ENCODE measurements at regions not wholly inside any gene's neighbourhood (a gene's known extent, or its start where the extent isn't known, plus 50 kb on each side); places are given as distances from the start of the nearest gene placed in this dataset.
"Not testable (repeated sequence)": the region's sequence is repeated elsewhere in the genome, so short reads cannot be mapped to it uniquely, and the experiment has no call there.

DNA sequence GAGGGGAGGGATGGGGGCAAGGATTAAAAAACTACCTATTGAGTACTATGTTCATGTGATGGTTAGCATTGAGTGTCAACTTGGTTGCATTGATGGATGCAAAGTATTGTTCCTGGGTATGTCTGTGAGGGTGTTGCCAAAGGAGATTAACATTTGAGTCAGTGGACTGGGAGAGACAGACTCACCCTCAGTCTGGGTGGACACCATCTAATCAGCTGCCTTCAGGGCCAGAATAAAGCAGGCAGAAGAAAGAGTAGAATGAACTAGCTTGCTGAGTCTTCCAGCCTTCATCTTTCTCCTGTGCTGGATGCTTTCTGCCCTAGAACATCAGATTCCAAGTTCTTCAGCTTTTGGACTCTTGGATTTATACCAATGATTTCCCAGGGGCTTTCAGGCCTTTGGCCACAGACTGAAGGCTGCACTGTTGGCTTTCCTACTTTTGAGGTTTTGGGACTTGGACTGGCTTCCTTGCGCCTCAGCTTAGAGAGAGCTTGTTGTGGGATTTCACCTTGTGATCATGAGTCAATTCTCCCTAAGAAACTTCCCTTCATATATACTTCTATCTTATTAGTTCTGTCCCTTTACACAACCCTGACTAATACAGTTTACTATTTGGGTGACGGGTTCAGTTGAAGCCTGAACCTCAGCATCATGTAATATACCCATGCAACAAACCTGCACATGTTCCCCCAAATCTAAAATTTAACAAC is 70.2 kb downstream of the MTNR1B start:
- Mint-ChIP-seq H3K9me3 (ENCODE audit: unreplicated experiment) (no peaks in the 10 kb centered on the region), H3K4me1 (ENCODE audit: low read depth, unreplicated experiment) (no peaks in the 10 kb centered on the region), H3K27ac (ENCODE audit: unreplicated experiment) (no peak overlapping the region), H3K36me3 (ENCODE audit: unreplicated experiment) (peaks cover 16% of the 10 kb centered on the region), H3K27me3 (ENCODE audit: unreplicated experiment) (no peaks in the 10 kb centered on the region), H3K4me3 (ENCODE audit: unreplicated experiment) (no peak overlapping the region)
- TF ChIP-seq, protein P1, sequence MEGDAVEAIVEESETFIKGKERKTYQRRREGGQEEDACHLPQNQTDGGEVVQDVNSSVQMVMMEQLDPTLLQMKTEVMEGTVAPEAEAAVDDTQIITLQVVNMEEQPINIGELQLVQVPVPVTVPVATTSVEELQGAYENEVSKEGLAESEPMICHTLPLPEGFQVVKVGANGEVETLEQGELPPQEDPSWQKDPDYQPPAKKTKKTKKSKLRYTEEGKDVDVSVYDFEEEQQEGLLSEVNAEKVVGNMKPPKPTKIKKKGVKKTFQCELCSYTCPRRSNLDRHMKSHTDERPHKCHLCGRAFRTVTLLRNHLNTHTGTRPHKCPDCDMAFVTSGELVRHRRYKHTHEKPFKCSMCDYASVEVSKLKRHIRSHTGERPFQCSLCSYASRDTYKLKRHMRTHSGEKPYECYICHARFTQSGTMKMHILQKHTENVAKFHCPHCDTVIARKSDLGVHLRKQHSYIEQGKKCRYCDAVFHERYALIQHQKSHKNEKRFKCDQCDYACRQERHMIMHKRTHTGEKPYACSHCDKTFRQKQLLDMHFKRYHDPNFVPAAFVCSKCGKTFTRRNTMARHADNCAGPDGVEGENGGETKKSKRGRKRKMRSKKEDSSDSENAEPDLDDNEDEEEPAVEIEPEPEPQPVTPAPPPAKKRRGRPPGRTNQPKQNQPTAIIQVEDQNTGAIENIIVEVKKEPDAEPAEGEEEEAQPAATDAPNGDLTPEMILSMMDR (IDR thresholded peaks at IDR 0.05; ENCODE audit: partially characterized antibody, unreplicated experiment) = no peak
- no peak for DNase-seq

DNA sequence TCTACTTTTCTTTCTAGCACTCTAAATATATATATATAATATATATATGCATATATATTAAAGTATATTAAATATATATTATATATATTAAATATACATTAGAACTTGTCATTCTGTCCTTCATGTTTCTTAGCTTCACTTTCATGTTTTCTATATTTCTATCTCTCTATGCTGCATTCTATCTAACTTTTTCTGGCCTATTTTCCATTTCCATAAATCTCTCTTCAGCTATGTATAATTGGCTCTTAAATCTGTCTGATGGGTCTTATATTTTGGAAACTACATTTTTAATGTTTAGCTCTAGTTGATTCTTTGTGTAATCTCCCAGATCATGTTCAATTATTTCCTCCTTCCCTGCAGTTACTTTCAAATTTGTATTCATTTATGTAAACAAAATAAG is 72.2 kb downstream of the MTNR1B start:
- no peak overlapping the region for H3K27ac Mint-ChIP-seq (ENCODE audit: unreplicated experiment)
- no peaks in the 10 kb centered on the region for H3K27me3 Mint-ChIP-seq (ENCODE audit: unreplicated experiment)
- H3K36me3 Mint-ChIP-seq (ENCODE audit: unreplicated experiment) = peaks cover 16% of the 10 kb centered on the region
- no peaks in the 10 kb centered on the region for H3K4me1 Mint-ChIP-seq (ENCODE audit: low read depth, unreplicated experiment)
- TF ChIP-seq, protein P1 (IDR thresholded peaks at IDR 0.05; ENCODE audit: partially characterized antibody, unreplicated experiment) = no peak
- no peaks in the 10 kb centered on the region for H3K9me3 Mint-ChIP-seq (ENCODE audit: unreplicated experiment)
- H3K4me3 Mint-ChIP-seq (ENCODE audit: unreplicated experiment) = no peak overlapping the region
- DNase-seq = no peak

DNA sequence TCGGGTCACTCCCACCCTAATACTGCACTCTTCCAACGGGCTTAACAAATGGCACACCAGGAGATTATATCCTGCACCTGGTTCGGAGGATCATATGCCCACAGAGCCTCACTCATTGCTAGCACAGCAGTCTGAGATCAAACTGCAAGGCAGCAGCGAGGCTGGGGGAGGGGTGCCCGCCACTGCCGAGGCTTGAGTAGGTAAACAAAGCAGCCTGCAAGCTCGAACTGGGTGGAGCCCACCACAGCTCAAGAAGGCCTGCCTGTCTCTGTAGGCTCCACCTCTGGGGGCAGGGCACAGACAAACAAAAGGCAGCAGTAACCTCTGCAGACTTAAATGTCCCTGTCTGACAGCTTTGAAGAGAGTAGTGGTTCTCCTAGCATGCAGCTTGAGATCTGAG is 73.7 kb downstream of the MTNR1B start:
- H3K9me3 Mint-ChIP-seq (ENCODE audit: unreplicated experiment); H3K27me3 Mint-ChIP-seq (ENCODE audit: unreplicated experiment); H3K4me3 Mint-ChIP-seq (ENCODE audit: unreplicated experiment); DNase-seq; H3K4me1 Mint-ChIP-seq (ENCODE audit: low read depth, unreplicated experiment); H3K27ac Mint-ChIP-seq (ENCODE audit: unreplicated experiment): not testable (repeated sequence)
- H3K36me3 Mint-ChIP-seq (ENCODE audit: unreplicated experiment) = peaks cover 16% of the 10 kb centered on the region

DNA sequence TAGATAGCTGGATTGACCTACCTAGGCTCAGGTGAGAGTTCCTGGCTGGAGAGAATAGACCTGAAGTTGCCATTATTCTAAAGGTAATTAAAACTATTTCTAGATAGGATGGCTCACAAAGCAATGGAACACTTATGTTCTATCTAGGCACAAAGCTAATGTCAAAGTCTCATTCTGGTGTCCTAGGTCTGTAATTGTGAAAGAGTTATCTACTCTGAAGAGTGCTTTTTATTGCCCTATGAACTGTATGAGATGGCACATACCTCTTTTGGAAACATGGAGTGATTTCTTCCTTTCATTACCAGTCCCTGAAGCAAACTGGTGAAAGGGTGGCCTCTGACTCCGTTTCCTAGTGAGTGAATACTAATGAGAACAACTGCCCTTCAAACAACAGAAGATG is 80.3 kb downstream of the MTNR1B start:
- no peak overlapping the region for H3K4me3 Mint-ChIP-seq (ENCODE audit: unreplicated experiment)
- no peaks in the 10 kb centered on the region for H3K36me3 Mint-ChIP-seq (ENCODE audit: unreplicated experiment)
- H3K27ac Mint-ChIP-seq (ENCODE audit: unreplicated experiment) = no peak overlapping the region
- no peak for DNase-seq
- H3K27me3 Mint-ChIP-seq (ENCODE audit: unreplicated experiment) = no peaks in the 10 kb centered on the region
- H3K9me3 Mint-ChIP-seq (ENCODE audit: unreplicated experiment) = no peaks in the 10 kb centered on the region
- TF ChIP-seq, protein P1 (IDR thresholded peaks at IDR 0.05; ENCODE audit: partially characterized antibody, unreplicated experiment) = no peak
- H3K4me1 Mint-ChIP-seq (ENCODE audit: low read depth, unreplicated experiment) = no peaks in the 10 kb centered on the region

DNA sequence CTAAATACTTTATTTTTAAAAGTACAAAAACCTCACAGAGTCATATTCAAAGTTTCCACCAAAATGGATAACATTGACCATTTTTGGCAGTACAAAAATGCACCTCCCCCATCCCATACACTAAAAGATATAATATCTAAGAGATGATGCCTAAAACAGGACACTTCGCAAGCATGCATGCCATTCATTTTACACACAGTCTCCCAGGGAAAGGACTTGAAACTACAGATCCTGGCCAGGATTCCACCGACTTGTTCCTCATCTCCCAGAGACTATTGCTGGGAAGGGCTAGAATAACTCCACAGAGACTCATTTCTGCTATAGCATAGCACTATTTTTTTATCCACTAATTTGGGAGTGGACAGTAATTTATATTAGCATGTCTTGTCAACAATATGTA is 81.7 kb downstream of the MTNR1B start:
- TF ChIP-seq, protein P1 (IDR thresholded peaks at IDR 0.05; ENCODE audit: partially characterized antibody, unreplicated experiment) = no peak
- H3K27me3 Mint-ChIP-seq (ENCODE audit: unreplicated experiment) = no peaks in the 10 kb centered on the region

More for the DNA sequence above, 81.7 kb downstream of the MTNR1B start:
- no peaks in the 10 kb centered on the region for H3K36me3 Mint-ChIP-seq (ENCODE audit: unreplicated experiment)
- H3K4me1 Mint-ChIP-seq (ENCODE audit: low read depth, unreplicated experiment) = no peaks in the 10 kb centered on the region
- no peak overlapping the region for H3K27ac Mint-ChIP-seq (ENCODE audit: unreplicated experiment)
- no peak for DNase-seq
- no peak overlapping the region for H3K4me3 Mint-ChIP-seq (ENCODE audit: unreplicated experiment)
- no peaks in the 10 kb centered on the region for H3K9me3 Mint-ChIP-seq (ENCODE audit: unreplicated experiment)

Measured in glutamatergic neuron (in vitro differentiated cells).